ENCODE measurements at regions not wholly inside any gene's neighbourhood (a gene's known extent, or its start where the extent isn't known, plus 50 kb on each side); places are given as distances from the start of the nearest gene placed in this dataset.

- TF ChIP-seq, protein P1, sequence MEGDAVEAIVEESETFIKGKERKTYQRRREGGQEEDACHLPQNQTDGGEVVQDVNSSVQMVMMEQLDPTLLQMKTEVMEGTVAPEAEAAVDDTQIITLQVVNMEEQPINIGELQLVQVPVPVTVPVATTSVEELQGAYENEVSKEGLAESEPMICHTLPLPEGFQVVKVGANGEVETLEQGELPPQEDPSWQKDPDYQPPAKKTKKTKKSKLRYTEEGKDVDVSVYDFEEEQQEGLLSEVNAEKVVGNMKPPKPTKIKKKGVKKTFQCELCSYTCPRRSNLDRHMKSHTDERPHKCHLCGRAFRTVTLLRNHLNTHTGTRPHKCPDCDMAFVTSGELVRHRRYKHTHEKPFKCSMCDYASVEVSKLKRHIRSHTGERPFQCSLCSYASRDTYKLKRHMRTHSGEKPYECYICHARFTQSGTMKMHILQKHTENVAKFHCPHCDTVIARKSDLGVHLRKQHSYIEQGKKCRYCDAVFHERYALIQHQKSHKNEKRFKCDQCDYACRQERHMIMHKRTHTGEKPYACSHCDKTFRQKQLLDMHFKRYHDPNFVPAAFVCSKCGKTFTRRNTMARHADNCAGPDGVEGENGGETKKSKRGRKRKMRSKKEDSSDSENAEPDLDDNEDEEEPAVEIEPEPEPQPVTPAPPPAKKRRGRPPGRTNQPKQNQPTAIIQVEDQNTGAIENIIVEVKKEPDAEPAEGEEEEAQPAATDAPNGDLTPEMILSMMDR (IDR thresholded peaks at IDR 0.05; ENCODE audit: low read depth, low read length), result no peak
- TF ChIP-seq EZH2phosphoT487 (IDR thresholded peaks at IDR 0.05; ENCODE audit: low read depth), result no peak
These were observed 138.7 kb upstream of the MED13L start for GRCh38 chr12:116416166-116416565.

All from OCI-LY3 (cell line).